GM20000 (cell line): ENCODE measurements at regions not wholly inside any gene's neighbourhood (a gene's known extent, or its start where the extent isn't known, plus 50 kb on each side); places are given as distances from the start of the nearest gene placed in this dataset.
"Not testable (repeated sequence)": the region's sequence is repeated elsewhere in the genome, so short reads cannot be mapped to it uniquely, and the experiment has no call there.

Experiments
- DNase-seq: peaks from one replicate; pipeline ENCODE4 v3.0.0; 2012; ENCODE audit warnings: low spot score
- CTCF ChIP-seq: IDR thresholded peaks from 2 replicates; pipeline ENCODE4 v1.5.1; 2012; ENCODE audit warnings: mild to moderate bottlenecking, control low read depth; ENCODE audit errors: extremely low read depth, missing control alignments

DNA sequence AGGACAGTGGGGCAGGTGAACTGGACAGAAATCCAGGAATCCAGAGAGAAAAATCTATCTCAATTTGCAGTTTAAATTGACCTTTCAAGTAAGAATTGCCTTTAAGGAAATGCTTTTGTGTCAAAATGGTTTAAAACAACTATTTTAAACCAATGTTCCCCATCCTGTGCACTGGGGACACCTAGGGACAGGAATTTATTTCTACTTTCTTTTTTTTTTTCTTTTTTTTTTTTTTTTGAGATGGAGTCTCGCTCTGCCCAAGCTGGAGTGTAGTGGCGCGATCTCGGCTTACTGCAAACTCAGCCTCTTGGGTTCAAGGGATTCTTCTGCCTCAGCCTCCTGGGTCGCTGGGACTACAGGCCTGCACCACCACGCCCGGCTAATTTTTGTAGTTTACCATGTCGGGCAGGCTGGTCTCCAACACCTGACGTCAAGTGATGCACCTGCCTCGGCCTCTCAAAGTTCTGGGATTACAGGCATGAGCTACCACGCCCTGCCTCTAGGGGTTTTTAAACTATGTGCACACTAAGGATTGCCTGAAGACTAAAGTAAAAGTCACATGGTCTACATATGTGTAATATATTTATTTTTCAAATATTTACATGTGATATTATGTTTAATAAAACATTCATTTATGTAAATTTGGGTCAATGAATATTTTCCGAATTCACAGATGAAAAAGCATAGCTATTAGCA, 1213.4 kb downstream of the STIM2 start:
- DNase-seq = no peak

GRCh38 chr4:28075401-28075956, 1214.8 kb downstream of the STIM2 start:
- DNase-seq = no peak
- no peak for TF ChIP-seq CTCF

More for the DNA sequence above, 1213.4 kb downstream of the STIM2 start:
- TF ChIP-seq CTCF = no peak

DNA sequence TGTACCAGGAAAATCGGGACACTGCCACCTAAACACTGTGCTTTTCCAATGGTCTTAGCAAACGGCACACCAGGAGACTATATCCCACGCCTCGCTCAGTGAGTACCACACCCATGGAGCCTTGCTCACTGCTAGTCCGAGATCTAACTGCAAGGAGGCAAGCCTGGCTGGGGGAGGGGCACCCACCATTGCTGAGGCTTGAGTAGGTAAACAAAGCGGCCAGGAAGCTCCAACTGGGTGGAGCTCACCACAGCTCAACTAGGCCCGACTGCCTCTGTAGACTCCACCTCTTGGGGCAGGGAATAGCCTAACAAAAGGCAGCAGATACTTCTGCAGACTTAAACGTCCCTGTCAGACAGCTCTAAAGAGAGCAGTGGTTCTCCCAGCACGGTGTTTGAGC, 1216.6 kb downstream of the STIM2 start:
- DNase-seq = not testable (repeated sequence)

DNA sequence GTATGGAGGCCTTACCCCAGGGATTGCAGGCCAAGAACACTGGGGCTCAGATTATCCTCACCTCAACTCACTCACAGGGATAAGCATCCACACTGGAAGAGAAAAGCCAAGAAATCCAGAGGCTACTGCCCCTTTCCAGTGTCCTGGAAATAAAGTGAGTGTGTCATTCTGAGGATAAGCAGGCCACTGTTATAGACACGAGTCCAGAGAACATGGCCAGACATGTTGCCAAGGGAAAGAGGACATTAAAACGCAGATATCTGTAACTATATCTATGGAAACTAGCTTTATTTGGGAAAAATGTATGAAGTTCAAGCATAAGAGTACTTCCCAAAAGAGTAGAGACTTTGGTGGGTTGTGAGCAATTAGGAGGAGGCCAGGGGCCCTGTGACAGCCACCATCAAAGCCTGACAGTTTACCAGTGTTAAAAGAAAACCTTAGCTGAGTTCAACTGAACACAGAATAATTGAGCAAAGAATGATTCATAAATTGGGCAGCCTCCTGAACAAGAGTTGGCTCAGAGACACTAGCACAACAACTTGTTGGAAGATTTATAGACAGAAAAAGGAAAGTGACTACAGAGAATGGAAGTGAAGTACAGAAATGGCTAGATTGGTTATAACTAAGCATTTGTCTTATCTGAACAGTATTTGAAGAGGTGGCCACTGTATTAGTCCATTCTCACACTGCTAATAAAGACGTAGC, 1222.2 kb downstream of the STIM2 start:
- TF ChIP-seq CTCF = no peak

GRCh38 chr4:28092610-28093009, 1232.0 kb downstream of the STIM2 start:
- TF ChIP-seq CTCF = no peak
- DNase-seq = no peak

More for the DNA sequence above, 1222.2 kb downstream of the STIM2 start:
- no peak for DNase-seq

DNA sequence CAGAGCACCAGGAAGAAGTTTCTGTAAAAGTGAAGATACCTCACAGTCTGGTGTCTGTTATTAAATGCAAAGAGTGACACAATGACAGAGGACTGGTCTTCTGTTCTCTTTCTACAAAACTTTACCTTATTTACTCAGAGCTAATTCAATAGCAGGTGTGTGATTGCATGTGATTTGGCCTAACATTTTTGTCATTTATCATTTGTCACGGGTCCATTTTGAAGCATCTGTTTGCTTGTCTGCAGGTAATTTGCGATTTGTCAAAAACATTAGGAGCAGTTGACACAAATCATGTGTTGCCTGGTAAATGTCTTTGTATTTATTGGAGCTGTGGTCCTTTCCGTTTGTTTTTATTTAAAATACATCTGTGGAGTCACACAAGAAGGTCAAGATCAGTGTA, 1232.4 kb downstream of the STIM2 start:
- TF ChIP-seq CTCF = no peak
- no peak for DNase-seq

DNA sequence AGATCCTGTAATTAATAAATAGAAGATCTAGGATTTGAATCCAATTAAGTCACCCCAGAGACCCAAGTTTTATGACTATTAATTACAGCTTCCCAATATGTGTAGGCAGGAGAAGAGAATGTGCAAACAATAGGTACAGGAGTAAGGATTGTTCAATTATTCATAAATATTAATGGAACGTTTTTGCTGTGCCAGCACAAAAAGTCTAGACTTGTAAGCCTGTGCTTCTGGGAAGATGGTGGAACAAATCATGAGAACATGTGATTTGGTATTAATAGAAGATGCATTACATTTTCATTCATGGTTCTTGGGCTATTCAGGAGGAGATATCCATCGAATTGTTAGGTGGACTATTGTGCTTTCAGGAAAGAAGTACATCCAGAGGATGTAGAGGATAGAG, 1240.9 kb downstream of the STIM2 start:
- no peak for DNase-seq
- TF ChIP-seq CTCF = no peak
